Adrenal gland (tissue), 9 donors: ENCODE measurements at regions not wholly inside any gene's neighbourhood (a gene's known extent, or its start where the extent isn't known, plus 50 kb on each side); places are given as distances from the start of the nearest gene placed in this dataset.

Source experiments
- DNase-seq, 7 donors: peaks; one replicate each; pipeline ENCODE4 v3.0.0-alpha.2; 2019 to 2020
- H3K27ac ChIP-seq, 5 donors: fragments of 200-600 bp; sonication (generic) in 4 of 5; 1 replicate in 3 of 5; 2 replicates in 2 of 5; pipeline versions ENCODE4 v1.5.1 to v1.8.0; 2016 to 2020; ENCODE audit warnings: mild to moderate bottlenecking in 1 of 5
- H3K27me3 ChIP-seq: fragments of 200-600 bp; 2 replicates; pipeline ENCODE4 v1.8.0; 2021
- H3K36me3 ChIP-seq, 2 donors: fragments of 200-600 bp; replicated peaks in 1 of 2; 1 replicate in 1 of 2; 2 replicates in 1 of 2; pipeline versions ENCODE4 v1.5.1 to v1.8.0; 2018 to 2022
- H3K4me1 ChIP-seq, 2 donors: fragments of 200-600 bp; replicated peaks in 1 of 2; 1 replicate in 1 of 2; 2 replicates in 1 of 2; pipeline versions ENCODE4 v1.5.1 to v1.8.0; 2018 to 2021
- H3K4me3 ChIP-seq, 4 donors: fragments of 200-600 bp; sonication (generic) in 3 of 4; one replicate each; pipeline ENCODE4 v1.5.1; 2016 to 2018
- H3K9me3 ChIP-seq, 3 donors: fragments of 200-600 bp; sonication (generic) in 1 of 3; replicated peaks in 1 of 3; 1 replicate in 2 of 3; 2 replicates in 1 of 3; pipeline versions ENCODE4 v1.5.1 to v1.8.0; 2016 to 2021
- CTCF ChIP-seq, 6 experiments: fragments of 450-650 bp in 4 of 6; fragments of 200-600 bp in 2 of 6; sonication (generic) in 1 of 6; IDR thresholded peaks; 1 replicate in 5 of 6; 2 replicates in 1 of 6; pipeline versions ENCODE4 v1.5.1 to v1.8.0; 2016 to 2021; ENCODE audit warnings: antibody characterized with exemption in 6 of 6, mild to moderate bottlenecking in 2 of 6, moderate library complexity in 1 of 6
- POLR2A ChIP-seq, 2 donors: fragments of 450-650 bp; IDR thresholded peaks; one replicate each; pipeline ENCODE4 v1.6.1; 2017; ENCODE audit warnings: antibody characterized with exemption in 2 of 2, mild to moderate bottlenecking in 2 of 2, moderate library complexity in 1 of 2
- WGBS, 4 donors: extraction: QIAGEN DNeasy Blood & Tissue Kit in 2 of 4; methylation state at CpG; one replicate each; pipeline versions ENCODE4 v1.1.5 to v1.1.7; 2013 to 2017; 5-methylcytosine and 5-hydroxymethylcytosine counted together
- intact Hi-C, 2 donors: fragments of 100-400 bp; cut with DNase I; formaldehyde crosslinking; loops; one replicate each; pipeline versions ENCODE4 v1.14.1 to v1.15.0; 2022 to 2023
- donor health status: healthy with polysubstance abuse.
- donor health status: Bipolar disorder and iron deficiency.
- donor health status: DM: yes; HTN: yes; CAD: no.
- donor health status: DM: no; HTN: no; CAD: no.
- donor health status: DM: no; HTN: no; CAD: no.

DNA sequence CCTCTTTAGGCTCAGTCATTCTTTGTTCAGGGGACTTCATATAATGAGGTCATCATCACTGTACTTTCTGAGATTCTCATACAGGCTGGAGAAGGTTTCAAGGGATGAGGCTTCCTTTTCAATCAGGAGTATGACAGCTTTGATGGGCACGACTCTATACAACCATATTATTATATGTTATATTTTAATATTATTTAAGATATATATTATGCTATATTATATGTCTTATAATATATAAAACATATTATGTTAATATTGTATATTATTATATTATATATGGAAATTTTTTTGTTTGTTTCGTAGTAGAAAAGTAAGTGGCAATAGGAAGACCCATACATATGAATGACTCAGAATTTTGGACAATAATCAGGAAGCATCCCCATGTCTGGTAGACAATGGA lies 78.0 kb upstream of the GATA6 start:
- no peak overlapping the region for H3K4me3 ChIP-seq
- H3K9me3 ChIP-seq, result no peaks in the 10 kb centered on the region
- no peaks in the 10 kb centered on the region for H3K4me1 ChIP-seq
- no peaks in the 10 kb centered on the region for H3K27me3 ChIP-seq
- H3K36me3 ChIP-seq, result no peaks in the 10 kb centered on the region
- intact Hi-C loops, result no loop called here
- no peak for TF ChIP-seq POLR2A (IDR thresholded peaks at IDR 0.05)
- no peak for TF ChIP-seq CTCF (IDR thresholded peaks at IDR 0.05)
- WGBS, 4 donors, result 90 to 94% (median 92%) methylated on average over 2 of the region's 2 CpGs
- H3K27ac ChIP-seq, result no peak overlapping the region
- DNase-seq, result no peak

GRCh38 chr18:22093731-22094357 lies 75.5 kb upstream of the GATA6 start:
- no peaks in the 10 kb centered on the region for H3K9me3 ChIP-seq
- intact Hi-C loops, result no loop called here
- no peaks in the 10 kb centered on the region for H3K27me3 ChIP-seq
- H3K4me3 ChIP-seq, result no peak overlapping the region
- H3K27ac ChIP-seq, result no peak overlapping the region
- no peaks in the 10 kb centered on the region for H3K36me3 ChIP-seq
- no peak for TF ChIP-seq CTCF (IDR thresholded peaks at IDR 0.05)
- no peak for TF ChIP-seq POLR2A (IDR thresholded peaks at IDR 0.05)
- DNase-seq, result no peak
- 80 to 86% (median 84%) methylated on average over 12 of the region's 12 CpGs for WGBS, 4 donors
- peaks cover 0 to 5% of the 10 kb centered on the region in 2 donors for H3K4me1 ChIP-seq

DNA sequence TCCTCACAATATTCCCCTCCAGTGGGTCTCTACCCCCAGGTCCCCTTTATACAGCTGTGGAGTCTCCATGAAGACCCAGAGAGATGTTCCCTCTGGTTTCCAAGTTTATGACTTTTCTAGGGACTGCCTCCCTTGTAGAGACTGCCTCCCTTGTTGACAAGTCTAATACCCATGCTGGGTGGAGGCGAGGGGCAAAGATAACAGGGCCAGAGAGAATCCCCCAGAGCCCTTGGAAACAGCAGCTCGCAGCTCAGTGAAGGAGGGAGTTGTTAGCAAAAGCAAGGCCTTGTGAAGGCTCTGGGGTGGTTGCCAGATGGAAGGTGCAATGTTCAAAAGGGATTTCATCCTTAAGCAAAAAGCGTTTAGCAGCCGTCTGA lies 75.0 kb upstream of the GATA6 start:
- 42 to 81% (median 66%) methylated on average over 4 of the region's 4 CpGs for WGBS, 4 donors
- intact Hi-C loops, result no loop called here

DNA sequence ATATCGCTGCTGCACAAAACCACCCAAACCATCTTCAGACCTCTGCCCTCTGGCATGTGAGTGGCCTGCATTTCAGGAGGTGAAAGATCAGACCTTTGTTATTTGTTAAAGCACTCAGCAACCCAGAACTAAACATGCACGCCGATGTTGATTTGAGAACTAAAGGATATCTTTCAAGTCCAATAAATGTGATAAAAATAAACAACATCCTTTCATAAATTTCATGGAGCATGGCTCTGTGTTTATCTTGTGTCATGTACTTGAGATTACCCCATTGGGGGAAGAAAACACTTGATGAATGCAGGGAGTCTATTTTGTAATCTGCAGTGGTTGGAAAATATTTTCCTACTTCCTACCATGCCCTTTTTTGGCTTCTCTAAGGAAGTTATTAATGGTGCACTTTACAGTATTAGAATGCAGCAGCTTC lies 70.8 kb upstream of the GATA6 start:
- WGBS, 4 donors, result 19 to 51% (median 45%) methylated on average over 3 of the region's 3 CpGs
- Histone ChIP-seq H3K27me3 (no peaks in the 10 kb centered on the region), H3K27ac (no peak overlapping the region), H3K36me3 (no peaks in the 10 kb centered on the region), H3K4me3 (no peak overlapping the region), H3K4me1 (peaks cover 0 to 5% of the 10 kb centered on the region in 2 donors), H3K9me3 (no peaks in the 10 kb centered on the region)
- TF ChIP-seq POLR2A (IDR thresholded peaks at IDR 0.05), result no peak
- TF ChIP-seq CTCF (IDR thresholded peaks at IDR 0.05), result no peak
- DNase-seq, result no peak
- intact Hi-C loops, result no loop called here

More for the DNA sequence above, 75.0 kb upstream of the GATA6 start:
- H3K27me3 ChIP-seq, result no peaks in the 10 kb centered on the region
- no peaks in the 10 kb centered on the region for H3K36me3 ChIP-seq
- peaks cover 0 to 5% of the 10 kb centered on the region in 2 donors for H3K4me1 ChIP-seq
- no peak for TF ChIP-seq CTCF (IDR thresholded peaks at IDR 0.05)
- no peak for TF ChIP-seq POLR2A (IDR thresholded peaks at IDR 0.05)
- DNase-seq, result no peak
- no peak overlapping the region for H3K27ac ChIP-seq
- H3K9me3 ChIP-seq, result no peaks in the 10 kb centered on the region
- no peak overlapping the region for H3K4me3 ChIP-seq
